SU-DHL-6 (cell line): ENCODE measurements at regions not wholly inside any gene's neighbourhood (a gene's known extent, or its start where the extent isn't known, plus 50 kb on each side); places are given as distances from the start of the nearest gene placed in this dataset.

ENCODE experiments used
- H2AFZ ChIP-seq: fragments of 200-600 bp; sonication (generic); 2 replicates; pipeline ENCODE4 v1.6.1; 2014; ENCODE audit warnings: low read depth, mild to moderate bottlenecking, moderate library complexity, mixed read lengths, antibody characterized with exemption, low read length; ENCODE audit not compliant: severe bottlenecking
- H3F3A ChIP-seq: fragments of 200-600 bp; shearing (Covaris generic); 2 replicates; pipeline ENCODE4 v1.6.0; 2016; ENCODE audit warnings: antibody characterized with exemption, mild to moderate bottlenecking; ENCODE audit not compliant: insufficient read depth
- H3K27ac ChIP-seq: fragments of 200-600 bp; sonication (generic); 2 replicates; pipeline ENCODE4 v1.5.1; 2016; ENCODE audit warnings: low read depth, mild to moderate bottlenecking, low read length, moderate library complexity, mixed read lengths
- H3K27me3 ChIP-seq: fragments of 200-600 bp; sonication (generic), shearing (Covaris generic); 2 replicates; pipeline ENCODE4 v1.6.0; 2014; ENCODE audit warnings: mild to moderate bottlenecking, low read length
- H3K36me3 ChIP-seq: fragments of 200-600 bp; sonication (generic); 2 replicates; pipeline ENCODE4 v1.6.1; 2014; ENCODE audit warnings: mild to moderate bottlenecking, low read length, mixed read lengths
- H3K4me2 ChIP-seq: fragments of 300-600, 200-600 bp; shearing (Covaris generic), sonication (generic); 2 replicates; pipeline ENCODE4 v1.6.0; 2014; ENCODE audit warnings: low read length, low read depth, mild to moderate bottlenecking; ENCODE audit not compliant: poor library complexity, severe bottlenecking
- H3K4me3 ChIP-seq: fragments of 200-600 bp; sonication (generic); 2 replicates; pipeline ENCODE4 v1.5.1; 2014; ENCODE audit warnings: antibody characterized with exemption, low read length, mild to moderate bottlenecking, mixed read lengths; ENCODE audit not compliant: insufficient read depth, poor library complexity, severe bottlenecking
- H3K79me2 ChIP-seq: fragments of 200-600 bp; sonication (generic); 2 replicates; pipeline ENCODE4 v1.6.1; 2014; ENCODE audit warnings: mild to moderate bottlenecking, low read length, moderate library complexity; ENCODE audit not compliant: insufficient read depth
- H3K9ac ChIP-seq: fragments of 200-600 bp; sonication (generic); 2 replicates; pipeline ENCODE4 v1.7.0; 2014; ENCODE audit warnings: mild to moderate bottlenecking, low read length
- H3K9me2 ChIP-seq: fragments of 200-600 bp; sonication (generic); replicated peaks from 2 replicates; pipeline ENCODE4 v1.6.1; 2014; ENCODE audit warnings: low read length; ENCODE audit not compliant: insufficient read depth
- H3K9me3 ChIP-seq: fragments of 200-600 bp; sonication (generic); 2 replicates; pipeline ENCODE4 v1.6.1; 2014; ENCODE audit warnings: low read length, mixed read lengths; ENCODE audit not compliant: insufficient read depth
- H4K20me1 ChIP-seq: fragments of 200-600 bp; sonication (generic); 2 replicates; pipeline ENCODE4 v1.6.1; 2014; ENCODE audit warnings: low read depth, mild to moderate bottlenecking, antibody characterized with exemption, low read length, moderate library complexity, mixed read lengths
- EZH2phosphoT487 ChIP-seq: fragments of 200-600 bp; sonication (generic), shearing (Covaris generic); conservative IDR thresholded peaks from 2 replicates; pipeline ENCODE4 v1.6.1; 2018; ENCODE audit warnings: mild to moderate bottlenecking, antibody characterized with exemption, low read length, moderate library complexity, mixed read lengths
- TF ChIP-seq, protein P1 (sequence below): fragments of 200-600 bp; sonication (generic); IDR thresholded peaks from one replicate; pipeline ENCODE4 v1.5.1; 2017; ENCODE audit warnings: antibody characterized with exemption, mild to moderate bottlenecking, low read length, moderate library complexity; ENCODE audit not compliant: insufficient read depth, poor library complexity, severe bottlenecking

DNA sequence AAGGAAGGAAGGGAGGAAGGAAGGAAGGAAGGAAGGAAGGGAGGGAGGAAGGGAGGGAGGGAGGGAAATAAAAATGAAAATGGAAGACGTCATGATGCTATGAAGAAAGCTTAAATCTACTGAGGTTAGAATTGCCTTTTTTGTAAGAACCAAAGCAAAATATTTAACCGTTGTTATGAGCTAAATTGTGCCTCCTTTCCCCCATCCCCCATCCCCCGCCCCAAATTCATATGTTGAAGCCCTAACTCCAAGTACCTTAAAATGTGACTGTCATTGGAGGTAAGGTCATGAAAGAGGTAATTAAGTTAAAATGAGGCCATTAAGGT, 80.1 kb upstream of the CXADR start:
- Histone ChIP-seq H3K27ac (no peak overlapping the region), H3K4me3 (no peak overlapping the region), H3K36me3 (no peaks in the 10 kb centered on the region), H3K9me3 (no peaks in the 10 kb centered on the region), H2AFZ (no peak overlapping the region), H3K9ac (no peak overlapping the region), H4K20me1 (no peaks in the 10 kb centered on the region), H3K27me3 (no peaks in the 10 kb centered on the region; the same call in 1 of the 2 replicates), H3K9me2 (no peaks in the 10 kb centered on the region), H3K4me2 (no peak overlapping the region), H3K79me2 (no peaks in the 10 kb centered on the region), H3F3A (peaks cover 10% of the 10 kb centered on the region; the same call in 1 of the 2 replicates)
- TF ChIP-seq, protein P1, sequence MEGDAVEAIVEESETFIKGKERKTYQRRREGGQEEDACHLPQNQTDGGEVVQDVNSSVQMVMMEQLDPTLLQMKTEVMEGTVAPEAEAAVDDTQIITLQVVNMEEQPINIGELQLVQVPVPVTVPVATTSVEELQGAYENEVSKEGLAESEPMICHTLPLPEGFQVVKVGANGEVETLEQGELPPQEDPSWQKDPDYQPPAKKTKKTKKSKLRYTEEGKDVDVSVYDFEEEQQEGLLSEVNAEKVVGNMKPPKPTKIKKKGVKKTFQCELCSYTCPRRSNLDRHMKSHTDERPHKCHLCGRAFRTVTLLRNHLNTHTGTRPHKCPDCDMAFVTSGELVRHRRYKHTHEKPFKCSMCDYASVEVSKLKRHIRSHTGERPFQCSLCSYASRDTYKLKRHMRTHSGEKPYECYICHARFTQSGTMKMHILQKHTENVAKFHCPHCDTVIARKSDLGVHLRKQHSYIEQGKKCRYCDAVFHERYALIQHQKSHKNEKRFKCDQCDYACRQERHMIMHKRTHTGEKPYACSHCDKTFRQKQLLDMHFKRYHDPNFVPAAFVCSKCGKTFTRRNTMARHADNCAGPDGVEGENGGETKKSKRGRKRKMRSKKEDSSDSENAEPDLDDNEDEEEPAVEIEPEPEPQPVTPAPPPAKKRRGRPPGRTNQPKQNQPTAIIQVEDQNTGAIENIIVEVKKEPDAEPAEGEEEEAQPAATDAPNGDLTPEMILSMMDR: no peak
- TF ChIP-seq EZH2phosphoT487: no peak

DNA sequence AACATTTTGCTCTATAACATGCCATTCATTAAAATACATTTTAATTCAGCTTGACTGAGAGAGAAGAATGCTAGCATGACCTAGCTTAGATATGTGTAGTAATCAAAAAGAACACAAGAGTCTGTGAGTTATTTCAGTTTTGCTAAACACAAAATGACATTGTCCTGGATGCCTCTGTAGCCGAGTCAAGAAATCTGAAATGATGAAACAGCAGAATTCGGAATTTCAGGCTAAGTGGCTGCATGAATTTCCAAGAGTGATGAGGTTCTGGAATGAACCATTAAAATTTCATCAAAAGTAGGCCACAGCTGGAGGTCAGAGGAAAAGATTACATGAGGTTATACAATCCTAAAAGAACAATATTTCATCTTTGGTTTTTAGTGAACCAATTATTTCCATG, 79.1 kb upstream of the CXADR start:
- H3K79me2 ChIP-seq: no peaks in the 10 kb centered on the region
- no peaks in the 10 kb centered on the region for H4K20me1 ChIP-seq
- H3K9me3 ChIP-seq: no peaks in the 10 kb centered on the region
- no peaks in the 10 kb centered on the region for H3K36me3 ChIP-seq
- peaks cover 4% of the 10 kb centered on the region; the same call in 1 of the 2 replicates for H3F3A ChIP-seq
- H3K9me2 ChIP-seq: no peaks in the 10 kb centered on the region
- H3K4me3 ChIP-seq: no peak overlapping the region
- H3K9ac ChIP-seq: no peak overlapping the region
- no peak overlapping the region for H3K27ac ChIP-seq
- no peak overlapping the region for H3K4me2 ChIP-seq
- no peaks in the 10 kb centered on the region; the same call in 1 of the 2 replicates for H3K27me3 ChIP-seq
- TF ChIP-seq EZH2phosphoT487: no peak
- TF ChIP-seq, protein P1: no peak
- no peak overlapping the region for H2AFZ ChIP-seq

DNA sequence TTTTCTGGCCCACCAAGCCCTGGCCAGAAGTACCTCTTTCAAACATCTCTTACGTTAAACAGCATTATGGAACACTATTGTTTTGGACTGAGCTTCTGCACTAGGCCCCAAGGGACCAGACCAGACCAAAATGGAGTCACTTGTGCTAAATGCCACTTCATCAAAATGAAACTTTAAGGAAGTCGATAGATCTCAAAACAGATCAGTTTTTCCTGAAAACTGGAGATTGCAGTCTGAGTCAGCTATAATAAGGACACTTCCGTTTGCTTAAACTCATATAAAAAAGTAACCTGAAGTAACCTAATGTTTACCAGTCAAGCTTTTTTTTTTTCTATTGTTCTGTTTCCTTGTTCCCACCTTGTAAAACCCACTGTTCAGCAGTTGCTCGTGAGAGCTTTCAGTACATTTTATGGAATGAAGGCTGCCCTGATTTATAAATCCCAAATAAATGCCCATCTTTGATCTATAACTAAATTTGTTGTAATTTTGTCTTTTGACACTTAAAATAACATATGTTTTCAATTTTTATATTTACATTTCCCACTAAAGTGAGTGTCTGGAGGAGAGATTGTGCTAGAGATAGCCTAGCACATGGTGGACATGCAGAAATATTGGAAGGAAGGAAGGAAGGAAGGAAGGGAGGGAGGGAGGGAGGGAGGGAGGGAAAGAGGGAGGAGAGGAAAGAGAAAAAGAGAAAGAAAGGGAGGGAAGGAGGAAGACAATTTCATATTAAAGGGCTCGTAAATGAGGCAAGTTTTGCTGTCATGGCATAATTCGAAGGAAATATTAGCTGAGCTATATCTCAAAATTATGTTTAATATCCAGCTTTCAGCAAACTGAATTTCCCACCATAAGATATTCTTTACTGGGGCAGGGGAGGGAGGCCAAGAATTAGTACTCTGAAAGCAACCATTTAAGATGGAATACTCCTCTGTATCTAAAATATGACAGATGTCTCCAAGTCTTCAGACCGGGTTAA, 77.0 kb upstream of the CXADR start:
- H3K36me3 ChIP-seq: no peaks in the 10 kb centered on the region
- H3K9me3 ChIP-seq: no peaks in the 10 kb centered on the region
- H3K9me2 ChIP-seq: no peaks in the 10 kb centered on the region
- no peaks in the 10 kb centered on the region for H3K27me3 ChIP-seq
- H4K20me1 ChIP-seq: no peaks in the 10 kb centered on the region
- H3K4me3 ChIP-seq: no peak overlapping the region
- H3K79me2 ChIP-seq: no peaks in the 10 kb centered on the region
- H3F3A ChIP-seq: no peaks in the 10 kb centered on the region
- TF ChIP-seq EZH2phosphoT487: no peak
- TF ChIP-seq, protein P1: no peak
- no peak overlapping the region for H3K4me2 ChIP-seq
- no peak overlapping the region for H2AFZ ChIP-seq
- no peak overlapping the region for H3K9ac ChIP-seq
- no peak overlapping the region for H3K27ac ChIP-seq
